Natural killer cell (primary cell): ENCODE measurements at regions not wholly inside any gene's neighbourhood (a gene's known extent, or its start where the extent isn't known, plus 50 kb on each side); places are given as distances from the start of the nearest gene placed in this dataset.

ENCODE experiments used
- ATAC-seq, 3 donors: fragments of 150-1000 bp in 2 of 3; fragments of 200-7000 bp in 1 of 3; cut with Tn5 transposase; 1 replicate in 1 of 3; 2 replicates in 2 of 3; pipeline ENCODE4 v1.10.0; 2021; ENCODE audit warnings: mild to moderate bottlenecking in 2 of 3, moderate library complexity in 2 of 3
- DNase-seq, 2 donors: peaks; one replicate each; pipeline versions ENCODE4 v3.0.0 to v3.0.0-alpha.2; 2013 to 2021; ENCODE audit warnings: mixed read lengths in 1 of 2
- H3K27ac ChIP-seq: one replicate; pipeline ENCODE4 v1.5.1; 2013; ENCODE audit warnings: mild to moderate bottlenecking, low read length
- H3K27me3 ChIP-seq: one replicate; pipeline ENCODE4 v1.6.1; 2013; ENCODE audit warnings: low read length; ENCODE audit not compliant: control insufficient read depth, insufficient read depth
- H3K36me3 ChIP-seq: one replicate; pipeline ENCODE4 v1.6.1; 2013; ENCODE audit warnings: low read length; ENCODE audit not compliant: control insufficient read depth, insufficient read depth
- H3K4me1 ChIP-seq: one replicate; pipeline ENCODE4 v1.6.1; 2013; ENCODE audit warnings: low read length; ENCODE audit not compliant: control insufficient read depth, insufficient read depth
- H3K4me3 ChIP-seq: one replicate; pipeline ENCODE4 v1.5.1; 2013; ENCODE audit warnings: low read length
- H3K9me3 ChIP-seq: one replicate; pipeline ENCODE4 v1.6.1; 2013; ENCODE audit warnings: low read length; ENCODE audit not compliant: control insufficient read depth, insufficient read depth
- H3K27ac Mint-ChIP-seq, 2 donors: one replicate each; pipeline ENCODE4 v1.8.0; 2022; ENCODE audit warnings: mild to moderate bottlenecking in 2 of 2, mixed read lengths in 2 of 2, moderate library complexity in 1 of 2
- H3K27me3 Mint-ChIP-seq, 2 donors: one replicate each; pipeline ENCODE4 v1.8.0; 2022; ENCODE audit warnings: low read depth in 2 of 2, mixed read lengths in 2 of 2
- H3K36me3 Mint-ChIP-seq: one replicate; pipeline ENCODE4 v1.8.0; 2022; ENCODE audit warnings: mixed read lengths
- H3K4me1 Mint-ChIP-seq, 2 donors: one replicate each; pipeline ENCODE4 v1.8.0; 2022; ENCODE audit warnings: mixed read lengths in 2 of 2
- H3K4me3 Mint-ChIP-seq: one replicate; pipeline ENCODE4 v1.8.0; 2022; ENCODE audit warnings: mild to moderate bottlenecking, moderate library complexity, mixed read lengths
- H3K9me3 Mint-ChIP-seq, 2 donors: one replicate each; pipeline ENCODE4 v1.8.0; 2022; ENCODE audit warnings: mixed read lengths in 2 of 2
- WGBS: methylation state at CpG from one replicate; pipeline ENCODE4 v1.1.7; 2013; ENCODE audit warnings: missing lambda C conversion rate; ENCODE audit not compliant: insufficient coverage; 5-methylcytosine and 5-hydroxymethylcytosine counted together
- intact Hi-C: fragments of 100-400 bp; cut with micrococcal nuclease; formaldehyde crosslinking; loops from one replicate; pipeline ENCODE4 v1.14.2; 2022
- TF ChIP-seq, protein P1 (sequence below): fragments of 200-600 bp; IDR thresholded peaks from one replicate; pipeline ENCODE4 v1.8.0; 2022; ENCODE audit warnings: antibody characterized with exemption

DNA sequence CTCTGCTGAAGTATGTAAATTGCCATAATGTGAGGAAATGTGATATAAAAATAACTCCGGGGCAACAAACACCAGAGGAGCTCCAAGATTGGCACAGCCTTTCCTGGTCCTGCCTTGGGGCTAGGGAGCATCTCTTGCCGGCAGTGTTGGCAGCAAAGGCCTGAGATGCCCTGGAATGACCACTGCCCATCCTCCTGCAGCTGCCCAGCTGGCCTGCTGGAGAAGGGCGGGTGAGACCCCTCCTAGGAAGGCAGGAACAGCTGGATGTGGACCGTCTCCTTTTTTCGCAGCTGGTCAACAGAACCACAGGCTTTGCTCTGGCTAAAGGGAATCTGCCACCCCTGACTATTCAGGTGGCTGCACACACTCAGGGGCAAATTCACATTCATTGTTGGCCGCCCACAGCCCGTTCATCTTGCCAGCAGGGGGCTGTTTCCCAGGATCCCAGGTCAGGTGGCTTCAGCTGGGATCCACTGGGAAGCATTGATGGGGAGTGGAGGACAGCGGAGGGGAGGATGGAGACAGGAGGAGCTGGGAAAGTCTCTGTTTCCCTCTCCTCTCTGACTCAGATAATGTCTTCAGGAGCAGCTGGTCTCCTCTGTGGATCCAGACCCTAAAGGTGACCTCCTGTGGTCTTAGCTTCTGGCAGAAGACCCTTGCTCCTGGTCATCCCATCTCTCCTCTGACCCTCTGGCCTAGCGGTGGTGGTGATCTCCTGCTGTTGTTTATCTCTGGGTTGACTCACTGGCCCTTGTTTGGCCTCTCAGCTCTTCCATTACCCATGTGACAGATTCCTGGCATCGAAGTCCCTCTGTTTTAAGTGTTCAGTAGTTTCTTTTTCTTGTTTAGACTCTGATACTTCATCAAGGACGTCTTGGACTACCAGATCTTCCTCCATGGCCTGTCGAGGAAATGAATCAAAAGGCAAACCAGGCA lies 336.7 kb downstream of the DHX35 start:
- WGBS: 80% methylated on average over 12 of the region's 12 CpGs
- no peaks in the 10 kb centered on the region for H3K4me1 Mint-ChIP-seq
- ATAC-seq (no peak), DNase-seq (no peak)
- H3K4me3 Mint-ChIP-seq: no peak overlapping the region
- Histone ChIP-seq H3K4me3 (no peak overlapping the region), H3K9me3 (no peaks in the 10 kb centered on the region), H3K27me3 (no peaks in the 10 kb centered on the region), H3K27ac (no peak overlapping the region), H3K36me3 (no peaks in the 10 kb centered on the region), H3K4me1 (no peaks in the 10 kb centered on the region)
- no peaks in the 10 kb centered on the region for H3K27me3 Mint-ChIP-seq
- no peaks in the 10 kb centered on the region for H3K9me3 Mint-ChIP-seq
- no peak overlapping the region for H3K27ac Mint-ChIP-seq
- no peaks in the 10 kb centered on the region for H3K36me3 Mint-ChIP-seq
- TF ChIP-seq, protein P1, sequence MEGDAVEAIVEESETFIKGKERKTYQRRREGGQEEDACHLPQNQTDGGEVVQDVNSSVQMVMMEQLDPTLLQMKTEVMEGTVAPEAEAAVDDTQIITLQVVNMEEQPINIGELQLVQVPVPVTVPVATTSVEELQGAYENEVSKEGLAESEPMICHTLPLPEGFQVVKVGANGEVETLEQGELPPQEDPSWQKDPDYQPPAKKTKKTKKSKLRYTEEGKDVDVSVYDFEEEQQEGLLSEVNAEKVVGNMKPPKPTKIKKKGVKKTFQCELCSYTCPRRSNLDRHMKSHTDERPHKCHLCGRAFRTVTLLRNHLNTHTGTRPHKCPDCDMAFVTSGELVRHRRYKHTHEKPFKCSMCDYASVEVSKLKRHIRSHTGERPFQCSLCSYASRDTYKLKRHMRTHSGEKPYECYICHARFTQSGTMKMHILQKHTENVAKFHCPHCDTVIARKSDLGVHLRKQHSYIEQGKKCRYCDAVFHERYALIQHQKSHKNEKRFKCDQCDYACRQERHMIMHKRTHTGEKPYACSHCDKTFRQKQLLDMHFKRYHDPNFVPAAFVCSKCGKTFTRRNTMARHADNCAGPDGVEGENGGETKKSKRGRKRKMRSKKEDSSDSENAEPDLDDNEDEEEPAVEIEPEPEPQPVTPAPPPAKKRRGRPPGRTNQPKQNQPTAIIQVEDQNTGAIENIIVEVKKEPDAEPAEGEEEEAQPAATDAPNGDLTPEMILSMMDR: no peak
- intact Hi-C loops: no loop called here

DNA sequence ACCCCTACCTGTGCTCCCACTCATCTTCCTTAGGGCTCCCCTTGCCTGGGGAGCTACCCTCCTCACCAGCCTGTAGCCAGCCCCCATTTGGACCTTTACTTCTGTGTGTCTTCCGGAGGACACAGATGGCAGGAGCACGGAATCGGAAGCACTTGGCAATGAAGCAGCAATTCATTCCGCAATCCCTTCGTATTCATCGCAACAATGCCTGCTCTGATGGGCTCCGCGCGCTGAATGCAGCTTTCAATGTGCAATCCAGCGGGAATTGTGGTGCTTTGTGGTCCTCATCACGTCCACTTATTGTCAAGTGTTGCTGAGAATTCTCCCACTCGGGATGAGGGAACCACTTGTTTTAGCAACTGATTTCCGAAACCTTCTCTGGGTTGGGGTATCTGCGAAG lies 336.0 kb downstream of the DHX35 start:
- TF ChIP-seq, protein P1: no peak
- Histone ChIP-seq H3K4me1 (no peaks in the 10 kb centered on the region), H3K4me3 (no peak overlapping the region), H3K27ac (no peak overlapping the region), H3K9me3 (no peaks in the 10 kb centered on the region), H3K27me3 (no peaks in the 10 kb centered on the region), H3K36me3 (no peaks in the 10 kb centered on the region)
- WGBS: 85% methylated on average over 14 of the region's 14 CpGs
- H3K27me3 Mint-ChIP-seq: no peaks in the 10 kb centered on the region
- no peak overlapping the region for H3K4me3 Mint-ChIP-seq
- H3K9me3 Mint-ChIP-seq: no peaks in the 10 kb centered on the region
- no peaks in the 10 kb centered on the region for H3K36me3 Mint-ChIP-seq
- H3K4me1 Mint-ChIP-seq: peaks cover 0 to 1% of the 10 kb centered on the region in 2 donors
- H3K27ac Mint-ChIP-seq: no peak overlapping the region
- intact Hi-C loops: no loop called here
- ATAC-seq (no peak), DNase-seq (no peak)

DNA sequence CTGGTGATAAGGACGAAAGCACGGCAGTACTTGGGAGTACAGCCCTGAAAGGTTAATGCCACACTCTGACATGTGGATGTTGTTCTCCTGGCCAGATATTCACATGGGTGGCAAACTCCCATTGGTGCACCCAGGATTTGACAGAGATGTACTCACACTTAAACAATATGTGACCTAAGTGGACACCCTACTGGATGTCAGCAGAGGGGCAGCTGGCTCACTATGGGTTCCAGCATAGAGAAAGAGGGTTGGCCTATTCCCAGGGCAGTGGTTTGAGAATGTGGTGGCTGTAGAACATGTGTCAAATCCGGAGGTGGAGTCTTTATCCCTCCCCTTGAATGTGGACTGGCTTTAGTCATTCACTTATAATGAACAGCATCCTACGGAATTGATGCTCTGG lies 333.2 kb downstream of the DHX35 start:
- H3K4me3 Mint-ChIP-seq: no peak overlapping the region

More for the DNA sequence above, 333.2 kb downstream of the DHX35 start:
- H3K4me1 ChIP-seq: no peaks in the 10 kb centered on the region
- no peak for DNase-seq
- Mint-ChIP-seq H3K36me3 (no peaks in the 10 kb centered on the region), H3K27ac (no peak overlapping the region), H3K27me3 (peaks cover 0 to 3% of the 10 kb centered on the region in 2 donors), H3K9me3 (no peaks in the 10 kb centered on the region), H3K4me1 (peaks cover 0 to 5% of the 10 kb centered on the region in 2 donors)
- H3K27ac ChIP-seq: no peak overlapping the region
- no peak for ATAC-seq
- H3K36me3 ChIP-seq: no peaks in the 10 kb centered on the region
- TF ChIP-seq, protein P1: no peak
- intact Hi-C loops: no loop called here
- no peaks in the 10 kb centered on the region for H3K27me3 ChIP-seq
- WGBS: 97% methylated on average over 2 of the region's 4 CpGs
- H3K4me3 ChIP-seq: no peak overlapping the region
- H3K9me3 ChIP-seq: no peaks in the 10 kb centered on the region
